PC-9 (cell line): ENCODE measurements at regions not wholly inside any gene's neighbourhood (a gene's known extent, or its start where the extent isn't known, plus 50 kb on each side); places are given as distances from the start of the nearest gene placed in this dataset.
"Not testable (repeated sequence)": the region's sequence is repeated elsewhere in the genome, so short reads cannot be mapped to it uniquely, and the experiment has no call there.

Experiments used
- EZH2 ChIP-seq: fragments of 200-600 bp; sonication (generic); IDR thresholded peaks from 2 replicates; pipeline ENCODE4 v1.8.0; 2017; ENCODE audit warnings: antibody characterized with exemption, low read depth
- TF ChIP-seq, protein P1 (sequence below): fragments of 200-600 bp; sonication (generic); conservative IDR thresholded peaks from 2 replicates; pipeline ENCODE4 v1.6.1; 2017; ENCODE audit warnings: mixed run types, antibody characterized with exemption, mild to moderate bottlenecking, moderate library complexity

- TF ChIP-seq, protein P1, sequence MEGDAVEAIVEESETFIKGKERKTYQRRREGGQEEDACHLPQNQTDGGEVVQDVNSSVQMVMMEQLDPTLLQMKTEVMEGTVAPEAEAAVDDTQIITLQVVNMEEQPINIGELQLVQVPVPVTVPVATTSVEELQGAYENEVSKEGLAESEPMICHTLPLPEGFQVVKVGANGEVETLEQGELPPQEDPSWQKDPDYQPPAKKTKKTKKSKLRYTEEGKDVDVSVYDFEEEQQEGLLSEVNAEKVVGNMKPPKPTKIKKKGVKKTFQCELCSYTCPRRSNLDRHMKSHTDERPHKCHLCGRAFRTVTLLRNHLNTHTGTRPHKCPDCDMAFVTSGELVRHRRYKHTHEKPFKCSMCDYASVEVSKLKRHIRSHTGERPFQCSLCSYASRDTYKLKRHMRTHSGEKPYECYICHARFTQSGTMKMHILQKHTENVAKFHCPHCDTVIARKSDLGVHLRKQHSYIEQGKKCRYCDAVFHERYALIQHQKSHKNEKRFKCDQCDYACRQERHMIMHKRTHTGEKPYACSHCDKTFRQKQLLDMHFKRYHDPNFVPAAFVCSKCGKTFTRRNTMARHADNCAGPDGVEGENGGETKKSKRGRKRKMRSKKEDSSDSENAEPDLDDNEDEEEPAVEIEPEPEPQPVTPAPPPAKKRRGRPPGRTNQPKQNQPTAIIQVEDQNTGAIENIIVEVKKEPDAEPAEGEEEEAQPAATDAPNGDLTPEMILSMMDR, result not testable (repeated sequence)
- TF ChIP-seq EZH2, result not testable (repeated sequence)
Measured at GRCh38 chr14:105614987-105615386, 88.6 kb downstream of the TMEM121 start.
